GM19324 (cell line): ENCODE measurements at regions not wholly inside any gene's neighbourhood (a gene's known extent, or its start where the extent isn't known, plus 50 kb on each side); places are given as distances from the start of the nearest gene placed in this dataset.

Experiments used
- ATAC-seq: cut with Tn5 transposase; IDR thresholded peaks from one replicate; pipeline ENCODE4 v1.9.1; 2021; ENCODE audit warnings: mild to moderate bottlenecking, moderate library complexity; ENCODE audit not compliant: unreplicated experiment, low FRiP score

- ATAC-seq: no peak
Observed at GRCh38 chr2:58650781-58651180, 409.7 kb upstream of the FANCL start.

GRCh38 chr2:58649756-58650155 lies 408.6 kb upstream of the FANCL start:
- no peak for ATAC-seq

GRCh38 chr2:58645017-58645416 lies 403.9 kb upstream of the FANCL start:
- no peak for ATAC-seq

GRCh38 chr2:58644451-58644850 lies 403.3 kb upstream of the FANCL start:
- no peak for ATAC-seq

DNA sequence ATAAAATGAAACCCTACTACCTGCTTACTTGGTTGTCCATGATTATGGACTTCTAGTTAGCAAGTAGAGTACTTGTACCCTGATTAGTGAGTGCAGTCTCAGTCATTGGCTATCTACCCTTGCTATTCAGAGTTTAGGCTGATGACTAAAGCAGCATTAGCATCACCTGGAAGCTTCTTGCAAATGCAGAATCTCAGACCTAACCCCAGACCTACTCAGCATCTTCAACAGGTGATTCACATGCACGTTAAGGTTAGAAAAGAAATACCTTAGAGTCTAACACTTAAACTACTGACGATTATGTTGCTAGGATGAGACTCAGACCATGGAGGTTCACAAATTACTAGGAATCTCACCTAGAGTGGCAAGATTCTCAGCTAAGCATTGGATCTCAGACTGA lies 399.9 kb upstream of the FANCL start:
- ATAC-seq: no peak

- ATAC-seq: no peak
Observed at GRCh38 chr2:58640042-58640441, 398.9 kb upstream of the FANCL start.

DNA sequence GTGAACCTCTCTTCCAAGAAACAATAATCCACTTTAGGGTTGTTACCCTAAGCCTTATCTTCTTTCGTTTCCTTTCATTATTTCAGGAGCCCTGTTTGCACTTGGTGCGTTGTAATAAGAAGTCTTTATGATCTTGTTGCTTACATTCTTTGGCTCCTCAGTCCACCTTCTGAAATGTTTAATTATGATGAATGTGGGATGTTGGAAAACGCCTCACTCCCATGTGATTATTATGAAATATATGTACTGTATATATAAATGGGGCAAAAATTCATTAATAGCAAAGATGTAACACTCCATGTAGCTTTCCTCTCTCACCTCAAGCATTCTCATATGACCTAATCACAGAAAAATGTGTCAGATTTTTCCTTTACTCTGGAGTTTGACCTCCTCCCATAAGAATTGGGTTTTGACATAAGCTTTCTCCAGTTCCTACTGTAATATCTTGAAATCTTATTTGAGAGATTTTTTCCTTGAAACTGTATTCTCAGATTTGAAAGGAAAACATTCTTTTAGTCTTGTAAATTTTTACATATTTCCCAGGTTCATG lies 397.2 kb upstream of the FANCL start:
- no peak for ATAC-seq

GRCh38 chr2:58636872-58637271 lies 395.7 kb upstream of the FANCL start:
- ATAC-seq: no peak

GRCh38 chr2:58635801-58636375 lies 394.8 kb upstream of the FANCL start:
- no peak for ATAC-seq

GRCh38 chr2:58634653-58635370 lies 393.7 kb upstream of the FANCL start:
- no peak for ATAC-seq

GRCh38 chr2:58633613-58634365 lies 392.7 kb upstream of the FANCL start:
- no peak for ATAC-seq

DNA sequence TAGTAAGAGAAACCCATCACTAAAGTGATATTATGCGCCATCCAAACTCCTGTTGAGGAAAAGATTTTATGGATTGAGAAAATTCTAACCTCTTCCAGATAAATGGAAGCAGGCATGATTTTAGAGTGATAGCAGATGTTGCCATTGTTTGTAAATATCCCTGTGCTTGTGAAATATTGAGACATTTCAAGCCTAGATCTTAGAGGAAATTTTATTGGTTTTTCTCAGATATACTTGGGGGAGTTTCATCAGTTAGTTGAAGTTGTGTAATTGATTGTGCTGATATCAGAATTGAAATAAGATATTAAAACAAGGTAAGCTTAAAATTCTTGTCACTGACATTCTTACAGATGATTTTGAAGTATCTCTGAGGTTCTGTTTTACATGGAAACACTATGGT lies 390.9 kb upstream of the FANCL start:
- ATAC-seq: no peak

DNA sequence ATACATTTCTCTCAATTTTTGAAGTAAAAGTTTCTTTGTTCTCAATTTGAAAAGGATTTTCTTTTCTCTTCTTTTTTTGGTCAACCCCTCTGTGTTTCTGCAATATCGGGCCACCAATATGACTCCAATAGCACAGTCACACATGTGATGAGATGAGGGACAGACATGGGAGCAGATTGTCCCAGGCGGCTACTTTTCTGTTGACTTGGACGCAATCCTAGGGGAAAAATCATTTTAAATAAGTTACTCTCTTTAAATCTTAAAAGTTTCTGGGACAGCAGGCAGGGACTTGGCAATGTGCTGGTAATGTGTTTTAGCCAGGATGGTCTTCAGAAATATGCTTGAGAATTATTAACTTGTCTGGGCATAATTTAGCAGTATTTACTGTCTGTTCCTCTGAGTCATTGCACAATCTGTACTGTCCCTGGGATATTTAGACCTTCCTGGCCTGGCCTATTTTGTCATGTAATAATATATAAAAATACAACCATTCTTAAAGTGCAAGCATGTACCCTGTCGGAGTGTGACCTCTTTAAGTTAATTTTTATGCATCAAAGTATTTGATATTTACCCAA lies 388.5 kb upstream of the FANCL start:
- ATAC-seq: no peak

DNA sequence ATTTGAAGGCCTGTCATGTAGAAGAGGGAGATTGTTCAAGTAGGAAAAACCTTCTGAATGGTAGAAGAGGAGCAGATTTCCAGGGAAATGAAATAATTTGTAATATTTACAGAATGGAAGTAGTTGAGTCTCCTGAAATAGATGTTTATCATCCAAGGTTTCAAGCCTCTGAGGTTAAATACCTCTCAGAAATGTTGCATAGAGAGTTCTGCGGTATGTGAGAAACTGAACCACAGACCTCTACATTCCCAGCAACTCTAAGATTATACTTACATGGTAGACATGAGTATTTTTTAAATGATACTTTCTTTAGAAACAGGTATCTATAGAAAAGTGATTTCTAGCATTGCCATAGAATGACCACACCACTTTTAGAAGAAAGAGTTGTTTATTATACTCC lies 379.8 kb upstream of the FANCL start:
- no peak for ATAC-seq

DNA sequence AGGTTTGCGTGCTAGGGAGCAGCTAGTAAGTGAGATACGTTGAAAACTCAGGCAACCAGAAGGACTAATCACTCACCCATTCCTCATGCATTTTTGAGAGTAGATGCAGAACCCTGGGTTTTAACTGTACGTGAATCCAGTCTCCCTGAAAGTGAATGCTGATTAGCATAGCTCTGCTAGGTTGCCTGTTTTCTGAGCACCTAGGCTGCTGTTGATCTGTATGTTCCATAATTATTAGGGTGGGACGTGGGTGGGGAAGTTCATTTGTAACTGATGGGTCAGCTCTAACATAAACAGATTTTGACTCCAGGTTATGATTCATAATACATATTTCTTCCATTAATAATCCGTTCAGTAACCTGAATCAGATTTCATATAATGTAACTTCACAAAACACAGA lies 379.0 kb upstream of the FANCL start:
- ATAC-seq: no peak

DNA sequence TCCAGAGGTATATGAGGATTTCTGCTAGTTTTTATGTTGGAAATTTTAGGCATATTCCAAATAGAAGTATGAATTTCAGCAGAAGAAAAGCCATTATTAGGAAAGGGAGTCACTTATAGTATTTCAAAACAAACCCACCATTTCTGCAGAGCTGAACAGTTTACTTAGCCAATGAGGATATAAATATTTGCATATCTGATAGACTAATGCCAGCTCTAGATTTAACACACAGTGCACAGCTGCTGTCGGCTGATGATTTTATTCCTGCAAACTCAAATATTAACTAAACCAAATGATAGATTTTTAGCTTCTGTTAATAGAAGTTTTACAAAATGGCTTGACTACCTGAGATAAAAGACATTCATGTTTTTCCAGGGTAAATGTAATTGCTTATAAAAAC lies 375.8 kb upstream of the FANCL start:
- no peak for ATAC-seq

GRCh38 chr2:58614219-58614618 lies 373.1 kb upstream of the FANCL start:
- ATAC-seq: no peak

GRCh38 chr2:58612973-58613372 lies 371.8 kb upstream of the FANCL start:
- ATAC-seq: no peak

DNA sequence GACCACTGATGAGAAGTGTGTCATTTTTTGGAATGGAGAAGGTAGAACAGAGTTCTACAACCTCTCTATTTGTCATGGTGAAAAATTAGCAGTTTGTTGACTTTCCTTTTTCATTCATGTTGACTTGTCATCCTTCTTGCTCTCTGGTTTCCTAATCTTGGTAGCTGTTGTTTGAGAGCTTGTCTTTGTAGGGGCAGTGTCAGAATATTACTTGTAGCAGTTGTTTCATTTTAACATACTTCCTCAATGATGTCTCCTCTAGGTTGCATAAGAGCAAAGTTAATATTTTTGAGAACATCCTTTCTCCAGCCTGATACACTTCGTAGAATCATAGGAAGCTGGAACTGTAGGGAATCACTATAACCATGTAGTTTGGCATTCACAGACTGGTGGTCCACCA lies 368.2 kb upstream of the FANCL start:
- ATAC-seq: no peak

DNA sequence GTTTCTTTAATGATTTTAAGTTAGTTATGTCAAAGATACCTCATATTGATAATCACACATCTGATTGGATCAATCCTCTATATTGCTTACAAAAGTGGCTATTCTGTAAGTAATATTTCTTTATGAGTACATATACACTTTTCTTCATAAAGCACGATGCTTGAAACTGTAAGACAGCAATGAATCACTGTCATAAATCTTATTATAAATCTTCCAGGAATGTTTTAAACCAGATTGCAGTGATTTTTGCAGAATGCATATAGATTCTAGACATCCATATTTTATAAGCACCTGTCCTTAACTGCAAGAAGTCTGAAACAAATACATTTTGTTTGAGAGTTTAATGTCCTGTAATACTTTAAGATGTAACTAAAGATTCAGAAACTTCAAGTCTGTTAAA lies 367.0 kb upstream of the FANCL start:
- ATAC-seq: no peak

GRCh38 chr2:58607448-58607847 lies 366.3 kb upstream of the FANCL start:
- no peak for ATAC-seq
